Esophagus squamous epithelium (tissue), 5 donors: ENCODE measurements at regions not wholly inside any gene's neighbourhood (a gene's known extent, or its start where the extent isn't known, plus 50 kb on each side); places are given as distances from the start of the nearest gene placed in this dataset.

Source experiments
- DNase-seq: peaks from one replicate; lab custom pipeline; 2025; lab: John Stamatoyannopoulos, UW
- H3K27ac ChIP-seq, 4 donors: fragments of 200-600 bp; sonication (generic); one replicate each; pipeline ENCODE4 v1.5.1; 2016 to 2019; ENCODE audit warnings: mild to moderate bottlenecking in 1 of 4
- H3K27me3 ChIP-seq, 4 donors: fragments of 200-600 bp; sonication (generic); 1 replicate in 3 of 4; 2 replicates in 1 of 4; pipeline versions ENCODE4 v1.5.1 to v1.6.0; 2017 to 2021; ENCODE audit warnings: antibody characterized with exemption in 1 of 4
- H3K36me3 ChIP-seq, 3 donors: fragments of 200-600 bp; sonication (generic); one replicate each; pipeline ENCODE4 v1.5.1; 2016 to 2019
- H3K4me1 ChIP-seq, 3 donors: fragments of 200-600 bp; sonication (generic); one replicate each; pipeline ENCODE4 v1.5.1; 2017 to 2019
- H3K4me3 ChIP-seq, 4 donors: fragments of 200-600 bp; sonication (generic); 1 replicate in 3 of 4; 2 replicates in 1 of 4; pipeline ENCODE4 v1.5.1; 2016 to 2019; ENCODE audit warnings: mild to moderate bottlenecking in 2 of 4, moderate library complexity in 1 of 4
- H3K9me3 ChIP-seq, 3 donors: fragments of 200-600 bp; sonication (generic); one replicate each; pipeline ENCODE4 v1.5.1; 2016 to 2019
- CTCF ChIP-seq, 6 experiments: fragments of 450-650 bp in 4 of 6; fragments of 200-600 bp in 2 of 6; sonication (generic) in 2 of 6; IDR thresholded peaks; one replicate each; pipeline ENCODE4 v1.5.1; 2016 to 2019; ENCODE audit warnings: antibody characterized with exemption in 6 of 6, mild to moderate bottlenecking in 4 of 6, moderate library complexity in 4 of 6
- POLR2A ChIP-seq, 4 donors: fragments of 450-650 bp; IDR thresholded peaks; one replicate each; pipeline ENCODE4 v1.6.1; 2017; ENCODE audit warnings: antibody characterized with exemption in 4 of 4, mild to moderate bottlenecking in 4 of 4, moderate library complexity in 3 of 4
- WGBS, 2 donors: methylation state at CpG; one replicate each; pipeline ENCODE4 v1.1.5; 2018; 5-methylcytosine and 5-hydroxymethylcytosine counted together
- intact Hi-C: fragments of 100-400 bp; cut with DNase I; formaldehyde crosslinking; loops from one replicate; pipeline ENCODE4 v1.15.0; 2022
- donor health status: DM: yes; HTN: yes; CAD: no.

- Histone ChIP-seq H3K4me1 (no peaks in the 10 kb centered on the region), H3K4me3 (no peak overlapping the region), H3K27me3 (no peaks in the 10 kb centered on the region), H3K9me3 (no peaks in the 10 kb centered on the region), H3K36me3 (no peaks in the 10 kb centered on the region), H3K27ac (no peak overlapping the region)
- TF ChIP-seq CTCF (IDR thresholded peaks at IDR 0.05) (no peak), POLR2A (IDR thresholded peaks at IDR 0.05) (no peak)
- intact Hi-C loops, result no loop called here
- 75 to 85% methylated on average over 17 to 21 of the region's 31 CpGs for WGBS, 2 donors
- no peak for DNase-seq
Observed at GRCh38 chr6:163867518-163868292, 453.2 kb downstream of the QKI start.

- Histone ChIP-seq H3K9me3 (no peaks in the 10 kb centered on the region), H3K4me1 (no peaks in the 10 kb centered on the region), H3K4me3 (no peak overlapping the region), H3K36me3 (no peaks in the 10 kb centered on the region), H3K27ac (no peak overlapping the region), H3K27me3 (peaks cover 0 to 6% (median 0%) of the 10 kb centered on the region in 4 donors)
- TF ChIP-seq CTCF (IDR thresholded peaks at IDR 0.05) (no peak), POLR2A (IDR thresholded peaks at IDR 0.05) (no peak)
- DNase-seq, result no peak
- intact Hi-C loops, result no loop called here
- 71 to 88% methylated on average over 4 to 7 of the region's 9 CpGs for WGBS, 2 donors
Observed at GRCh38 chr6:163866192-163866591, 451.7 kb downstream of the QKI start.

GRCh38 chr6:163863565-163863964 lies 449.0 kb downstream of the QKI start:
- no peaks in the 10 kb centered on the region for H3K9me3 ChIP-seq
- TF ChIP-seq POLR2A (IDR thresholded peaks at IDR 0.05) (no peak), CTCF (IDR thresholded peaks at IDR 0.05) (no peak)
- no peak overlapping the region for H3K4me3 ChIP-seq
- H3K27me3 ChIP-seq, result peaks cover 0 to 6% (median 0%) of the 10 kb centered on the region in 4 donors
- no peak overlapping the region for H3K27ac ChIP-seq
- H3K36me3 ChIP-seq, result no peaks in the 10 kb centered on the region
- H3K4me1 ChIP-seq, result peaks cover 0 to 7% (median 0%) of the 10 kb centered on the region in 3 donors
- 88% methylated on average over 6 of the region's 6 CpGs; no CpG with 5 or more reads in 1 of the 2 donors for WGBS, 2 donors
- no peak for DNase-seq
- intact Hi-C loops, result no loop called here

GRCh38 chr6:163862701-163863100 lies 448.2 kb downstream of the QKI start:
- no peak overlapping the region for H3K4me3 ChIP-seq
- no peaks in the 10 kb centered on the region for H3K36me3 ChIP-seq
- no peak for DNase-seq
- H3K4me1 ChIP-seq, result peaks cover 0 to 7% (median 0%) of the 10 kb centered on the region in 3 donors
- no peak overlapping the region for H3K27ac ChIP-seq
- H3K27me3 ChIP-seq, result peaks cover 0 to 6% (median 0%) of the 10 kb centered on the region in 4 donors
- no peaks in the 10 kb centered on the region for H3K9me3 ChIP-seq
- no peak for TF ChIP-seq POLR2A (IDR thresholded peaks at IDR 0.05)
- TF ChIP-seq CTCF (IDR thresholded peaks at IDR 0.05), result no peak
- intact Hi-C loops, result no loop called here
- WGBS, 2 donors, result 75 to 86% methylated on average over 5 of the region's 5 CpGs

- TF ChIP-seq POLR2A (IDR thresholded peaks at IDR 0.05) (no peak), CTCF (IDR thresholded peaks at IDR 0.05) (no peak)
- Histone ChIP-seq H3K36me3 (no peaks in the 10 kb centered on the region), H3K9me3 (no peaks in the 10 kb centered on the region), H3K4me1 (peaks cover 0 to 7% (median 0%) of the 10 kb centered on the region in 3 donors), H3K27ac (no peak overlapping the region), H3K4me3 (no peak overlapping the region), H3K27me3 (peaks cover 0 to 6% (median 0%) of the 10 kb centered on the region in 4 donors)
- intact Hi-C loops, result no loop called here
- DNase-seq, result no peak
- 76 to 87% methylated on average over 8 of the region's 8 CpGs for WGBS, 2 donors
Observed at GRCh38 chr6:163861627-163862026, 447.1 kb downstream of the QKI start.
